GM21529 (cell line): ENCODE measurements at regions not wholly inside any gene's neighbourhood (a gene's known extent, or its start where the extent isn't known, plus 50 kb on each side); places are given as distances from the start of the nearest gene placed in this dataset.
"Not testable (repeated sequence)": the region's sequence is repeated elsewhere in the genome, so short reads cannot be mapped to it uniquely, and the experiment has no call there.

ENCODE experiments used
- ATAC-seq: cut with Tn5 transposase; IDR thresholded peaks from one replicate; pipeline ENCODE4 v1.9.1; 2021; ENCODE audit not compliant: unreplicated experiment

- not testable (repeated sequence) for ATAC-seq
Measured at GRCh38 chr1:245102149-245102548, 52.6 kb upstream of the KIF26B start.

- no peak for ATAC-seq
Measured at GRCh38 chr1:245099401-245099800, 55.4 kb upstream of the KIF26B start.

- no peak for ATAC-seq
Measured at GRCh38 chr1:245098924-245099323, 55.9 kb upstream of the KIF26B start.

GRCh38 chr1:245096311-245097066, 58.3 kb upstream of the KIF26B start:
- no peak for ATAC-seq

GRCh38 chr1:245095903-245096302, 58.9 kb upstream of the KIF26B start:
- ATAC-seq: no peak

GRCh38 chr1:245094954-245095353, 59.8 kb upstream of the KIF26B start:
- no peak for ATAC-seq

GRCh38 chr1:245094092-245094491, 60.7 kb upstream of the KIF26B start:
- ATAC-seq: no peak

GRCh38 chr1:245092638-245092976, 62.2 kb upstream of the KIF26B start:
- no peak for ATAC-seq

GRCh38 chr1:245091818-245092637, 62.8 kb upstream of the KIF26B start:
- ATAC-seq: no peak

GRCh38 chr1:245091171-245091621, 63.6 kb upstream of the KIF26B start:
- ATAC-seq: no peak

- no peak for ATAC-seq
Measured at GRCh38 chr1:245090491-245091090, 64.2 kb upstream of the KIF26B start.

GRCh38 chr1:245087723-245088122, 67.1 kb upstream of the KIF26B start:
- ATAC-seq: no peak

- ATAC-seq: no peak
Measured at GRCh38 chr1:245086389-245086969, 68.3 kb upstream of the KIF26B start.

- peak; percentile 98 for ATAC-seq
Measured at GRCh38 chr1:245085508-245086095, 69.2 kb upstream of the KIF26B start.

GRCh38 chr1:245084551-245084950, 70.2 kb upstream of the KIF26B start:
- ATAC-seq: no peak

- no peak for ATAC-seq
Measured at GRCh38 chr1:245079021-245079609, 75.7 kb upstream of the KIF26B start.

- no peak for ATAC-seq
Measured at GRCh38 chr1:245074898-245075297, 79.9 kb upstream of the KIF26B start.

- no peak for ATAC-seq
Measured at GRCh38 chr1:245074232-245074747, 80.5 kb upstream of the KIF26B start.

GRCh38 chr1:245070836-245071615, 83.8 kb upstream of the KIF26B start:
- ATAC-seq: no peak

- no peak for ATAC-seq
Measured at GRCh38 chr1:245067257-245067656, 87.5 kb upstream of the KIF26B start.
